ENCODE measurements at regions not wholly inside any gene's neighbourhood (a gene's known extent, or its start where the extent isn't known, plus 50 kb on each side); places are given as distances from the start of the nearest gene placed in this dataset.

DNA sequence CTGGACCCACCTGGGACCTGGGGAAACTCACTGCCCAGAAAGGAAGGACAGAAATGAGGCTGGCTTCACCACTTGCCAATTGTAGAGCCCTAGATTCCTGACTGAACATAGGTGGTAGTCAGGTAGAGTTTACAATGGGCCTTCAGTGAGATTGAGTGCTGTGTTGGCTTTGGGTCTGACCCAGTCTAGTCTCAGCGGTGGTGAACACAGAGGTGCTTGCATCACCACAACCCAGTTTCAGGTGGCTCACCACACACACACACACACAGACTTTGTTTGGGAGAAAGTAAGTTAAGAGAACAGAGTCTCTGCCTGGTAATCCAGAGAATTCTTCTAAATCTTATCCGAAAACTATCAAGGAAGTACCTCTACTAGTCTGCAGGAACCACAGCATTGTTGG is 266.1 kb upstream of the EPHA7 start:
- H3K9me3 ChIP-seq: peaks cover 0 to 11% (median 0%) of the 10 kb centered on the region in 4 donors
- TF ChIP-seq EP300 (IDR thresholded peaks at IDR 0.05) (no peak), POLR2A (IDR thresholded peaks at IDR 0.05) (no peak)
- TF ChIP-seq, protein P1, sequence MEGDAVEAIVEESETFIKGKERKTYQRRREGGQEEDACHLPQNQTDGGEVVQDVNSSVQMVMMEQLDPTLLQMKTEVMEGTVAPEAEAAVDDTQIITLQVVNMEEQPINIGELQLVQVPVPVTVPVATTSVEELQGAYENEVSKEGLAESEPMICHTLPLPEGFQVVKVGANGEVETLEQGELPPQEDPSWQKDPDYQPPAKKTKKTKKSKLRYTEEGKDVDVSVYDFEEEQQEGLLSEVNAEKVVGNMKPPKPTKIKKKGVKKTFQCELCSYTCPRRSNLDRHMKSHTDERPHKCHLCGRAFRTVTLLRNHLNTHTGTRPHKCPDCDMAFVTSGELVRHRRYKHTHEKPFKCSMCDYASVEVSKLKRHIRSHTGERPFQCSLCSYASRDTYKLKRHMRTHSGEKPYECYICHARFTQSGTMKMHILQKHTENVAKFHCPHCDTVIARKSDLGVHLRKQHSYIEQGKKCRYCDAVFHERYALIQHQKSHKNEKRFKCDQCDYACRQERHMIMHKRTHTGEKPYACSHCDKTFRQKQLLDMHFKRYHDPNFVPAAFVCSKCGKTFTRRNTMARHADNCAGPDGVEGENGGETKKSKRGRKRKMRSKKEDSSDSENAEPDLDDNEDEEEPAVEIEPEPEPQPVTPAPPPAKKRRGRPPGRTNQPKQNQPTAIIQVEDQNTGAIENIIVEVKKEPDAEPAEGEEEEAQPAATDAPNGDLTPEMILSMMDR (IDR thresholded peaks at IDR 0.05): no peak
- H3K36me3 ChIP-seq: no peaks in the 10 kb centered on the region
- no peaks in the 10 kb centered on the region for H3K27me3 ChIP-seq
- H3K27ac ChIP-seq: no peak overlapping the region
- no peak for DNase-seq (ENCODE audit: low spot score in 2 of 2)
- 89 to 98% methylated on average over 2 of the region's 2 CpGs for WGBS, 2 donors
- no peaks in the 10 kb centered on the region for H3K4me1 ChIP-seq
- no peak overlapping the region for H3K4me3 ChIP-seq

DNA sequence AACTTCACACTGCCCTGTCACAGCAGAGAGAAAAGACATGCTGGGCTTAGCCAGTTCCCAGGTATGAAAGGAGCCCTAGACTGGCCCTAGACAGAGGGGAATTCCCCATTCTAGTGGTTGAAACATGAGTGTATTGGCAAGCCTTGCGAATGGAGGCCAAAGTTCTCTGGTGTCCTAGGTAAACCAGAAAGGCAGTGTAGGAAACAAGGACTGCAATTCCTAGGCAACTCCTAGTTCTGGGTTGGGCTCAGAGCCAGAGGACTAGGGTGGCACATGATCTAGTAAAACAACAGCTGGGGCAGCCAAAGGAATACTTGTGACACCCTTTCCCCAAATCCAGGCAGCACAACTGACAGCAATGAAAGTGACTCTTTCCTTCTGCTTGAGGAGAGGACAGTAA is 265.0 kb upstream of the EPHA7 start:
- WGBS, 2 donors: 86 to 95% methylated on average over 1 of the region's 1 CpG
- no peak for DNase-seq (ENCODE audit: low spot score in 2 of 2)

DNA sequence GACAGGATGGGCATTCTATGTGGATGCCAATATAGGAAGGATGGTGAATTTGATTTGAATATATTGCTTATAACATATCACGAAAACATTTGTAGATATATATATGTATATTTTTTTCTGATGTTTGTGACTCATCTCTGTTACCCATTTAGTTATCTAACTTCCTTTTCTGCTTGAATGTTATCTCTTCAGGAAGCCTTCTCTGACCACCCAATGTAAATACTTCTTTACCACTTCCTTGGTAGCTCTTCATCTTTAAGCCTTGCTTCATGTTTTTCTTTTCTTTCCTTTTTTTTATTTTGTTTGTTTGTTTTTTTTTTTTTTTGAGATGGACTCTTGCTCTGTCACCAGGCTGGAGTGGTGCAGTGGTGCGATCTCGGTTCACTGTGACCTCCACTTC is 260.5 kb upstream of the EPHA7 start:
- Histone ChIP-seq H3K27ac (no peak overlapping the region), H3K4me3 (no peak overlapping the region), H3K27me3 (no peaks in the 10 kb centered on the region), H3K4me1 (peaks cover 0 to 11% (median 0%) of the 10 kb centered on the region in 4 donors), H3K9me3 (peaks cover 0 to 1% (median 0%) of the 10 kb centered on the region in 4 donors), H3K36me3 (no peaks in the 10 kb centered on the region)
- TF ChIP-seq POLR2A (IDR thresholded peaks at IDR 0.05) (no peak), EP300 (IDR thresholded peaks at IDR 0.05) (no peak)
- TF ChIP-seq, protein P1 (IDR thresholded peaks at IDR 0.05): no peak
- no peak for DNase-seq (ENCODE audit: low spot score in 2 of 2)
- WGBS, 2 donors: 86 to 87% methylated on average over 3 of the region's 3 CpGs

More for the DNA sequence above, 265.0 kb upstream of the EPHA7 start:
- Histone ChIP-seq H3K27me3 (no peaks in the 10 kb centered on the region), H3K4me1 (no peaks in the 10 kb centered on the region), H3K9me3 (peaks cover 0 to 11% (median 0%) of the 10 kb centered on the region in 4 donors), H3K36me3 (no peaks in the 10 kb centered on the region), H3K4me3 (no peak overlapping the region), H3K27ac (no peak overlapping the region)
- TF ChIP-seq EP300 (IDR thresholded peaks at IDR 0.05): no peak
- TF ChIP-seq, protein P1 (IDR thresholded peaks at IDR 0.05): no peak
- TF ChIP-seq POLR2A (IDR thresholded peaks at IDR 0.05): no peak

DNA sequence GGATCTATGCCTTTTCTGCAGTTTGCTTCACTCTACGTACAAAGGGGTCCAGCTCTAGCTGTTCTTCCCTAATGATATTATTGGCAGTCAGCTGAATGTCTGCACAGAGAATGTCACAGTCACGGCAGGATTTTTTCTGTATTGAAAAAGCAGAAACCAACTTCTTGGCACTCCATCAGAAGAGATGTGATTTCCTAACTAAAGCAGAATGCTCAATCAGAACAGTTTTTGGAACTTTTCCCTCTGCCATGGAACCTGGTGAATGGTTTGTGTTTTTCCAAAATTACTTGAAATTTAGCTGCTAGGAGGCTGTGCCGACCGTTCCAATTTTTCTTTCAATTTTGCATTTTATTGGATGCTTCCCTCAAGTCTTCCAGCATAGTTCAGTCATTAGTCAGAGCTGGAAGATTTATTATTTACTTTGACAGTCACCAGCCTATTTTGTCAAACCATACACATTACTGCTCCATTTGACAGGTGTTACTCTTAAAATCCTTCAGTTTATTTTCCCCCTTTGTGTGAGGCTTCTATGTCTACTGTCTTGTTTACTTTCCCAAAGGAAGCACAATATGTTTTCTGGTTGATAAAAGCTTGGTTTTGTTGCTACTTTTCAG is 259.6 kb upstream of the EPHA7 start:
- TF ChIP-seq POLR2A (IDR thresholded peaks at IDR 0.05): no peak
- TF ChIP-seq, protein P1 (IDR thresholded peaks at IDR 0.05): no peak
- TF ChIP-seq EP300 (IDR thresholded peaks at IDR 0.05): no peak
- no peaks in the 10 kb centered on the region for H3K9me3 ChIP-seq
- WGBS, 2 donors: 26% methylated on average over 4 of the region's 4 CpGs
- H3K4me1 ChIP-seq: peaks cover 0 to 11% (median 0%) of the 10 kb centered on the region in 4 donors
- H3K27ac ChIP-seq: no peak overlapping the region
- no peaks in the 10 kb centered on the region for H3K36me3 ChIP-seq
- H3K27me3 ChIP-seq: no peaks in the 10 kb centered on the region
- DNase-seq (ENCODE audit: low spot score in 2 of 2): no peak
- H3K4me3 ChIP-seq: peak overlapping the region in 1 of 4 donors; percentile 11

DNA sequence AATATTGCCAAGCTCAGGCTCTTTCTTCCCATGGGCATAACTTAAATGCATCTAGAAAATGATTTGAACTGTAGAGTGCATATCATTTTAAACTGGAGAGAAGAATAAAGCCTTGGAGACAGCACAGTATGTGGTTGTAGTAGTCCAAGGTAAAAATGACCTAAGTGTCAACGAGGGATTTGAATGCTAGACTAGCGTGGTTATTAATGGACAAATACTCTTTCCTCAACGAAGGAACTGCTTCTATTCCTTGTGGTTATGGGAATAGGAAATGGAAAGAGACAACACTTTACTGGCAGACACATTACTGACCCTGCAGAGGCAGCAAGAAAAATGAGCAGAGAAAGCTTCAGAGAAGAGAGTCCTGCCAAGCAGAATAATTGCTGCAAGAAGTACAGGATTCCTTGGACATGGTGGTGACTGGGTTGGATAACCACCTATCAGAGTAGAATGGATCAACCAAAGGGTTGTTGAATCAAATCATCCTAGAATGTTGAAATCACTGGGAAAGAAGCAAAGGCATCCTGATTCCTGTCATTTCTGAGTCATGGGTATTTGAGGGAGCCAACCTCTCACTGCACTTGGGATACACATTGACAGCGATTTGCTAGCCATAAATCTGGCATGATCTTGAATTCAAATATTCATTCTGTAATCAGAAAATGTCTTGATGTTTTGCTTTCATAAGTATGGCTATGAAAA is 258.1 kb upstream of the EPHA7 start:
- WGBS, 2 donors: 50% methylated on average over 4 of the region's 4 CpGs
- Histone ChIP-seq H3K27ac (no peak overlapping the region), H3K36me3 (no peaks in the 10 kb centered on the region), H3K9me3 (no peaks in the 10 kb centered on the region), H3K4me3 (no peak overlapping the region), H3K27me3 (no peaks in the 10 kb centered on the region), H3K4me1 (peaks cover 0 to 11% (median 0%) of the 10 kb centered on the region in 4 donors)
- DNase-seq (ENCODE audit: low spot score in 2 of 2): no peak
- TF ChIP-seq EP300 (IDR thresholded peaks at IDR 0.05): no peak
- TF ChIP-seq, protein P1 (IDR thresholded peaks at IDR 0.05): no peak
- no peak for TF ChIP-seq POLR2A (IDR thresholded peaks at IDR 0.05)

All from tibial nerve (tissue), 4 donors.